Stimulated activated CD4-positive, alpha-beta T cell treated with anti-CD3 and anti-CD28 coated beads, TNF-alpha, amount 100 ng/mL, for 48 hours (primary cell): ENCODE measurements at regions not wholly inside any gene's neighbourhood (a gene's known extent, or its start where the extent isn't known, plus 50 kb on each side); places are given as distances from the start of the nearest gene placed in this dataset.

ENCODE experiments used
- DNase-seq, 3 donors: peaks; one replicate each; pipeline ENCODE4 v3.0.0-alpha.2; 2020; ENCODE audit warnings: low read depth in 3 of 3

DNA sequence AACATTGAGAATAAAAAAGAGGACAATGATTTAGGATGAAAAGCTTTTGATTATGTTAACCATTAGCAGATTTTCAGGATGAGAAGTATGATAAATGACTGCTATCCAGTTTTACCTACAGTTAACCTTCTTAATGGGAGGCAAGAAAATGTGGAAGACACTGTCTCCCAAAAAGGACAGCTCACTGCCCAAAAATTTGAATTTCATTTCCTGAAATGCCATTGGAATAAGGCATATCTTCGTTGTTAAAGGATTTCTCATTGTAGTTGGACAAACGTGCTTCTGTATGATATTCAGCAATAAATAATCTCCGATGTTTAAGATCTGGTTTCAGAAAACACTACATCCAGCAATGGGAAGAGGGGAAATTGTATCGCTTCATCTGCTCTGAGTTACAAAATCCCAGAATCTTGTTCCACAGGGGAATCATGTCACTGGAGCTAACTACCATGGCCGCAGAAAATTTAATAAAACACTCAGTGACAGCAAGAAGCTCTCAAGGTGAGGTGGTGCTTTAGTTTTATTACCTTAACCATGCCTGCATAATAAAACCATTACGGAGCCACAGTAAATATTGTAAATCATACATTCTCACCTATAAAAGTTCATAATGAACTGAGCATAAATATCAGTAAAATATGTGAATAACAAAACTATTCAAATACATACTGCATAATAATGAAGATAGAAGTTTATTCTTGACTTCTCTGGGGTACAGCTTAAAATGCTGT lies 552.3 kb downstream of the PCDH7 start:
- DNase-seq, result no peak

GRCh38 chr4:31275906-31276305 lies 555.7 kb downstream of the PCDH7 start:
- no peak for DNase-seq

GRCh38 chr4:31283679-31284078 lies 563.5 kb downstream of the PCDH7 start:
- DNase-seq, result no peak

DNA sequence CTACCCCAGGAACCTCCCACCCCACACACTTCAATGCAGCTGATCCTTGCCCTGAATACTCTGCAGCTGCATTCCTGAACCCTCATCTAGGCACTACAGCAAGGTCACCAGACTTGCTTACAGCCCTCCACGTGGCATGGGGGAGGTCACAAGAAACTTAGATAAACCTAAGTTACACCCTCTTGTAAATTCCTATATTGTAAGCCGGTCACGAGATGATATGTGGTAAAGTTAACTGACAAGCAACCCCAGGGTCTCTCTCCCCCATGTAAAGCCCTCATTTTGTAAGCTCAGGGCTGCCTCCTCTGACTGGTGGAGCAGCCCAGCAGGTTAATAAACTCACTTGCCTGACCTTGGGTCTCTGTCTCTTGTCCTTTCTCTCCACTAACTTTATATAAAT lies 570.7 kb downstream of the PCDH7 start:
- DNase-seq, result no peak

DNA sequence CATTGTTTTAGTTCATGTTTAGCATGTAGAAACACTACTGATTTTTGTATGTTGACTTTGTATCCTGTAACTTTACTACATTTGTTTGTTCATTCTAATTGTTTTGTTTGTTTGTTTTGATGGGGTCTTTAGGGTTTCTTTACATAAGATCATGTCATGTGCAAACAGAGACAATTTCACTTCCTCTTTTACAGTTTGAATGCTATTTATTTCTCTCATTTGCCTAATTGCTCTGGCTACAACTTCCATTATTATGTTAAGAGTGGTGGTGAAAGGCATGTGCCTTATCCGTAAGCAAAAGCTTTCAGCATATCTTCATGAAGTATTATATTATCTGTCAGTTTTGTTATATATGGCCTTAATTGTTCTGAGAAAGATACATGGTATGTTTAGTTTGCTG lies 571.1 kb downstream of the PCDH7 start:
- no peak for DNase-seq

DNA sequence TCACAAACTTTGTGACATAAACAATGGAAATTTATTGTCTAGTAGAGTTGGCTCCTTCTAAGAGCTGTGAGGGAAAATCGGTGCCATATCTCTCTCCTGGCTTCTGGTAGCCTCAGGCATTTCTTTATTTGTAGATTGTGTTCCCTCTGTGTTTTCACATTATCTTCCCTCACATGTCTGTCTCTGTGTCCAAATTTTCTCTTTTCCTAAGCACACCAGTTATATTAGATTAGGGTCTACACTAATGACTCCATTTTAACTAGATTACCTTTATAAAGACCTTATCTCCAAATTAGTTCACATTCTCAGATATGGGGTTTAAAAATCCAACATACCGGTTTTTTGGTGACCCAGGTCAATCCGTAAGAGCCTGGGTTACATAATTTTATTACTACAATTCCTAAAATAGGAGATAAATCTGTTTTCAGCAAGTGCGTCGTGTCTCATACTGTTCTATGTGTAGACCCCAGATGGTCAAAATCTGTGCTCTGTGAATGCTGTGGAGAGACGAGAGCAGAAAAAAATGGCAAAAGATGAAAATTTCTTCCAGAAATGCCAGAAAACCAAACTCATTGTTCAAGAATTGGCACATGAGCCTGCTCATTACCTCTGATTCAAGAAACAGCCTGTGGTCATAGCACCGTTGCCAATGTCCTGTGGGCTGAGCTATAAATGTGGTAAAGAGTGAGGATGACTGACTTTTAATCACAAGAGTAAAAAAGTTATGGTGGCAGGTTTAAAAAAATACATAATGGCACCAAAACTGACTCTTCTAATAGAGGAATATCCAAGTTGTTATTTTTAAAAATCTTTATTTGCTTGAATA lies 574.7 kb downstream of the PCDH7 start:
- no peak for DNase-seq

GRCh38 chr4:31298737-31299136 lies 578.6 kb downstream of the PCDH7 start:
- DNase-seq, result no peak

- no peak for DNase-seq
These were observed 586.9 kb downstream of the PCDH7 start for GRCh38 chr4:31307029-31307428.

GRCh38 chr4:31324814-31325213 lies 604.6 kb downstream of the PCDH7 start:
- no peak for DNase-seq

GRCh38 chr4:31325300-31325699 lies 605.1 kb downstream of the PCDH7 start:
- DNase-seq, result no peak

GRCh38 chr4:31327031-31327430 lies 606.9 kb downstream of the PCDH7 start:
- no peak for DNase-seq

DNA sequence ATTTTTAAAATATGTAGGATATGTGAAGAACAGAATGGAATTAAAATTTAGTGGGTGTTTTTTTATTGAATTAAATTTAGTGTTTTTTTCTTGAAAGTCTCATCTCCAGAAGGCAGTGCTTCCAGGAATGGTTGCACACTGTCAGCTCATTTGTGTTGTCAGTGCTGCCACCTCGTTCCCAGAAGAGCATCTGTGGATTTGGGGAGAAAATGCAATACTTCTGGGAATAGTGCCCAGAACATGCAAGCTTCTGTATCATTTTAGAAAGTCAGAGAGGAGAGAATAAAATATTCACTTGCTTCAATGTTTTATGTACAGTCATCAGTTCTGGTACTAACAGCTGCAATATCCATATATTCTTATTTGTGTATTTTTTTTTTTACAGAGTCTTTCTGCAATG lies 608.8 kb downstream of the PCDH7 start:
- DNase-seq, result no peak

DNA sequence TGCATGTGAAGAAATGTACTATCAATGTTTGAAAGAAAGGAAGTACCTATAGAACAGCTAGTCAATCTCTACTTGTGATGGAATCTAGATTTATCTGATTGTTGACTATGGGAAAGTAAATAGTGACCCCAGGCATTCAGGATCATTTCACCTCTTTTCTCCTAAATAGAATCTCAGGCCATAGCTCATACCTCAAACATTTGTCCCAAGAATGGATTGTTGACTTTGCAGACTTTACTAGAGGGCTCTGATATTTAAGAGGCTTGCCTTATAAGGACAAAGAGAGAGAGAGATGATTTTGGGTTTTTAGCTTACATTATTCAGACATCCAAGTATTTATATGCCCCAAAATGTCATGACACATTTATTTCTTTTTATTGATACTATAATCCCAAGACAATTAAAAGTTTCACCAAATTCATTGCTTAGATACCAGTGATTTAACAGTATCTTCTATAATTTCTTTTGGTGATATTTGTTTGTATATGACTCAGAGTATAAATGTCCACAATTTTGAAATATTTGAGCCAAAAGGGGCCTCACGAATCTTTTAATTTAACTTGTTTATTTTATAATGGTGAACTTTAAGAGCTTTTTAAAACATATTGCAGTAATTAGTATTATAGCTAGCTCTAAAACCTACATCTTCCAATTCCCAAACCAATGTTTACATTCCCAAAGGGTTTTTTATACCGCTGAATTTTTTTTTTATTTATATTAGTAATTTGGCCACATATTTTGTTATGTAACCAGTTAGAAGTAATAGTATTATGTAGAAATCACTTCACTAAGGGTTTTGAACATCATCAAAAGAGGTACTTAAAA lies 614.1 kb downstream of the PCDH7 start:
- no peak for DNase-seq

- no peak for DNase-seq
These were observed 617.8 kb downstream of the PCDH7 start for GRCh38 chr4:31338000-31338399.

DNA sequence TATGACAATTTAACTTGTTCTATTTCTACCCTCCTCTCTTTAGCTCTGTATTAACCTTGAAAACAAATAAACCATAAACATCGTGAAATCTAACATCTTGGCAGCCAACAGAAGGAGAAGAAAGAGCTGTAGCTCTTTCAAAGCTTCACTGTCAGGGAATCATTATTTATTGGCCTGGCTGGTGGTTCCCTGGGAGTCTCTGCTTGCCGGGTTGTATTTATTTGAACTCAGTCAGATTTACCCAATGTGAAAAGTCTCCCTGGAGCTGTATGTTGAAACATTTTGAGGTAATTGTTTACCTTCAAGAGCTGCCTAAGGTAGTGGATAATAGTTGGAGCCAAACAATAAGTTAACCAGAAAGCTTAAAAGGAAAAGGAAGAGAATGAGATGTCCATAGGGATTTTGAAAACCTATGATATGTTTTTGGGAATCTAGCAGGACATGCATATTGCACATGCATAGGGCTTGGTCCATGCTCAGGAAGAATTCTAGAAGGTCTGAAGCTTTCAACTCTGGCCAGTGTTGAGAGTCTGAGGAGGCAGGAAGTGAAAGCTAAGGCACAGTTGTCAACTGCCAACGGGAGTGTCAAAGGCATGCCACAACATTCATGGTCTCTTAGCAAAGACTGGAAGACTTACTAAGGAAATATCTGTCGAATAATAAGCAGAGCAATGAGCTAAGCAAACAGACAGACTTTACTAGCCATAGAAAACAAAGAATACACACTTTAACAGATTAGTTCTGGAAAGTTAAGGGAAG lies 621.6 kb downstream of the PCDH7 start:
- DNase-seq, result no peak

GRCh38 chr4:31343061-31343460 lies 622.9 kb downstream of the PCDH7 start:
- no peak for DNase-seq

GRCh38 chr4:31349907-31350306 lies 629.7 kb downstream of the PCDH7 start:
- DNase-seq, result no peak

DNA sequence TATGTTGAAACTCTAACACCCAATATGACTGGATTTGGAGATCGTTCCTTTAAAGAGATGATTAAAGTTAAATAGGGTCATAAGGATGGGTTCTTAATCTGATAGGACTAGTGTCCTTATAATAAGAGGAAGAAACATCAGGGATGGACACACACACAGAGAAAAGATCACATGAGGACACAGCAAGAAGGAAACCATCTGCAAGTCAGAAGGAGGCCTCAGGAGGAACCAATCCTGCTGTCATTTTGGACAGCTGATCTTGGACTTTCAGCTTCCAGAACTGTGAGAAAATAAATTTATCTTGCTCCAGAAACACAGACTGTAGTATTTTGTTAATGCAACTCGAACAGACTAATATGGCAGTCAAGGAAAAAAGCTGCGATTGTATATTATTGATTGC lies 631.5 kb downstream of the PCDH7 start:
- DNase-seq, result no peak

DNA sequence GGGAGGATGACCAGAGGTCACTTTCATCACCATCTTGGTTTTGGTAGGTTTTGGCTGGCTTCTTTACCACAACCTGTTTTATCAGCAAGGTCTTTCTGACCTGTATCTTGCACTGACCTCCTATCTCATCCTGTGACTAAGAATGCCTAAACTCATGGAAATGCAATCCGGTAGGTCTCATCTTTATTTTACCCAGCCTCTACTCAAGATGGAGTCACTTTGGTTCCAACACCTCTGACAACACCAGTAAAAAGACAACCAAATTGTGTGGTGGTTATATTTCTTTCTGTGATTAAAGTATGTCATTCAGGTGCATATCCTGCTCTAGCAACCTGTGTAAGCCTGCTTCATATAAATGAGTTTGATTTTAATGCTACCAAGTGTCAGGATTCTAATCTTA lies 636.7 kb downstream of the PCDH7 start:
- no peak for DNase-seq

- no peak for DNase-seq
These were observed 640.6 kb downstream of the PCDH7 start for GRCh38 chr4:31360786-31361185.

DNA sequence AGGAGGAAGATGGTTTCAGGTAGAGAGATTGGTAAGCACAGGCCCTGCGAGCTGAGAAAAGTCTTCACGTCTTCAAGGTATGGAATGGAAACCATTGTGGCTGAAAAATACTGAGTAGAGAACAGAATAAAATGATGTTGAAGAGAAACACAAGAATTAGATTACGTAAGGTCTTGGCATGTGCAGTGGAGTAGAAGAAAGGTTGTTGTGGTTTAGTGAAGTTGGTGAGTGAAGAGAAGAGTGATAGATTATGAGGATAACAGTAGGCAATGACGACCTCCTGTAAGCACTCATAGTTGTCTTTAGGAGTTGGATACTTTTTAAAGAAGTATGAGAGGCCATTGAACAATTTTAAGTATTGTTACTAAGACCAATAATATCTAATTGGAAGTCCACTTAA lies 642.6 kb downstream of the PCDH7 start:
- DNase-seq, result no peak
